ENCODE measurements at regions not wholly inside any gene's neighbourhood (a gene's known extent, or its start where the extent isn't known, plus 50 kb on each side); places are given as distances from the start of the nearest gene placed in this dataset.
A peak's percentile ranks its signal among the peaks of the same experiment; 100 is the strongest.

DNA sequence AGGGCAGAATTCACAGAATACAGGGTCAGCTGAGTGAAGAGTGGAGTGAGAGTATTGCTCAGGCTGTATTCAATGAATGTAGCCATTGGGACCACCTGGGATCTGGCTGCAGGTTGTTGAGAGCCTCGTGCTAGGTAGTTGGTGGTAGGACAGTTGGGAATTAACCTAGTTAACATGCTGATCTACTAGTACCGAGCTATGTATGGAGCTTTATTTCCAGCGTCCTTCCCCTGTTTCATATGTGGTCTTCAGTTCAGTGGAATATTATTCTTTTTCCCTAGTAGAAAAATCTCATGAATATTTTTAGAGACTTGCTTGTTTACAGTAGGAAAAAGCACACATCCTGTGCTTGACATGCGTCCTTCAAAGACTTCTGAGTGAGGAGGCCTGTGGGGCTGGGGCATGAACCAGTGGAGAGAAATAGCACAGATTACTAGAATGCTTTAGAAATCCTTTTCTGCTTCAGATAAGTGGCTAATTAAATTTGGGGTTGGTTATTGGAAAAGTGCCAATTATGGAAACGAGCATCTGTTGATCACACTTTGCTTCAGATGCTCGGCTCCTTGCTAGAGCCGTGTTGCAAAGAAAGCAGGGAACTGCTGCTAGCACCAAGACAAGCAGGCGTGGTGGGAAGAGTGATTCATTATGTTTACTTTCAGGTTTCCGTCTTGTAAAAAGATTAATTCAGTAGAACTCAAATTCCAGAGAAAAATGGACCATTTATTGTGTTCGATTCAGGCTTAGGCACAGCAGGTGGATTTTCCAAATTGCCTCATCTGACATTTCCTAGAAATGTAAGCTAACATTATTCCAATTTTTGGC lies 53.6 kb downstream of the ARF6 start:
- Mint-ChIP-seq H3K27me3 (ENCODE audit: low read depth) (no peaks in the 10 kb centered on the region), H3K27ac (ENCODE audit: unreplicated experiment) (peak overlapping the region; percentile 35), H3K4me1 (ENCODE audit: low read depth) (peaks cover 52% of the 10 kb centered on the region), H3K9me3 (ENCODE audit: low read depth) (peaks cover 2% of the 10 kb centered on the region), H3K36me3 (ENCODE audit: low read depth) (no peaks in the 10 kb centered on the region), H3K4me3 (ENCODE audit: unreplicated experiment) (no peak overlapping the region)
- TF ChIP-seq, protein P1, sequence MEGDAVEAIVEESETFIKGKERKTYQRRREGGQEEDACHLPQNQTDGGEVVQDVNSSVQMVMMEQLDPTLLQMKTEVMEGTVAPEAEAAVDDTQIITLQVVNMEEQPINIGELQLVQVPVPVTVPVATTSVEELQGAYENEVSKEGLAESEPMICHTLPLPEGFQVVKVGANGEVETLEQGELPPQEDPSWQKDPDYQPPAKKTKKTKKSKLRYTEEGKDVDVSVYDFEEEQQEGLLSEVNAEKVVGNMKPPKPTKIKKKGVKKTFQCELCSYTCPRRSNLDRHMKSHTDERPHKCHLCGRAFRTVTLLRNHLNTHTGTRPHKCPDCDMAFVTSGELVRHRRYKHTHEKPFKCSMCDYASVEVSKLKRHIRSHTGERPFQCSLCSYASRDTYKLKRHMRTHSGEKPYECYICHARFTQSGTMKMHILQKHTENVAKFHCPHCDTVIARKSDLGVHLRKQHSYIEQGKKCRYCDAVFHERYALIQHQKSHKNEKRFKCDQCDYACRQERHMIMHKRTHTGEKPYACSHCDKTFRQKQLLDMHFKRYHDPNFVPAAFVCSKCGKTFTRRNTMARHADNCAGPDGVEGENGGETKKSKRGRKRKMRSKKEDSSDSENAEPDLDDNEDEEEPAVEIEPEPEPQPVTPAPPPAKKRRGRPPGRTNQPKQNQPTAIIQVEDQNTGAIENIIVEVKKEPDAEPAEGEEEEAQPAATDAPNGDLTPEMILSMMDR (IDR thresholded peaks at IDR 0.05), result no peak
- DNase-seq (ENCODE audit: low spot score), result no peak

- no peak overlapping the region for H3K27ac Mint-ChIP-seq (ENCODE audit: unreplicated experiment)
- no peaks in the 10 kb centered on the region for H3K36me3 Mint-ChIP-seq (ENCODE audit: low read depth)
- TF ChIP-seq, protein P1 (IDR thresholded peaks at IDR 0.05), result no peak
- H3K4me1 Mint-ChIP-seq (ENCODE audit: low read depth), result peaks cover 50% of the 10 kb centered on the region
- peaks cover 2% of the 10 kb centered on the region for H3K9me3 Mint-ChIP-seq (ENCODE audit: low read depth)
- H3K4me3 Mint-ChIP-seq (ENCODE audit: unreplicated experiment), result no peak overlapping the region
- no peak for DNase-seq (ENCODE audit: low spot score)
- no peaks in the 10 kb centered on the region for H3K27me3 Mint-ChIP-seq (ENCODE audit: low read depth)
These were observed 54.6 kb downstream of the ARF6 start for GRCh38 chr14:49947506-49947905.

DNA sequence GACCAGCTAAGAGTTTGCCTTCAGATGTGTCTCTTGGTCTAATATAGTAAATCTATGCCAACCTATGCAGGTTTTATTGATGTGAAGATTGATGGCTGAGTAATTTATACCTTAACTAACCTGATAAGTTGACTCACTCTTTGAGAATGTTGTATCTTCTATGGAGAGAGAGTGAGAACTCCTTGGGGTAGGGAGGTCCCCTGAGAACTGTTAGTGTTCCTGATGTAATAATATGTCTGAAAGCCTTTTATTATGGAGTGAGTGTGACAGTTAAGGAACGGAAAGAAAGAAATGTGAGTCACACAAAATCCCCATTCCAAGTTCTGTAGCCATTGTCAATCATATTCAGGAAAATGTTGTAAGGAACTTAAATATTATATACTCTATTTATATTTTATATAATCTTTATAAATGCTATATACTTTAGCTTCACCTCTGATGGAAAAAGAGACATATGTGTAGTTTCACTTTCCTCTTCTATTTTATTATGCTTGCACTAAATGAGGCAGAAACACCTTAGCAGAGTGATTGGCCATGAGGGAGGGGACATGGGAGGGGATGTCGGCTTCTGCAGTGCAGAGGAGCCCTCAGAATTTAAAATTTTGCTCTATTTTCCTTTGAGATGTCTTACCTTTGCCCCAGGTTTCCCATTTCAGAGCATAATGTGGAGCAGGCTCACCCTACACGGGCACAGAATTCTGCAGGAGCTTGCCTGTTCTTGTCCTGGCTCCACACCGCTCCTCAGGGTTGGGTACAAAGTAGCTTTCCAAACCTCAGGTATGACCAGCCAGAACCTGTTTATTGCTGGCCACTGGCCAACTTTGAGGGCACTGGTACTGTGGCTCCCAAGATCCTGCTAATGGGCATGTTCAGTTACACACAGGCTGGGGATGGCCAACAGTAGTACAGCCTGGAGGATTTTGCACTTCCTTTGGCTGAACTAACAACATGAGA lies 57.7 kb downstream of the ARF6 start:
- Mint-ChIP-seq H3K27ac (ENCODE audit: unreplicated experiment) (peak overlapping the region; percentile 55), H3K9me3 (ENCODE audit: low read depth) (no peaks in the 10 kb centered on the region), H3K36me3 (ENCODE audit: low read depth) (no peaks in the 10 kb centered on the region), H3K4me3 (ENCODE audit: unreplicated experiment) (no peak overlapping the region), H3K4me1 (ENCODE audit: low read depth) (peaks cover 56% of the 10 kb centered on the region), H3K27me3 (ENCODE audit: low read depth) (no peaks in the 10 kb centered on the region)
- TF ChIP-seq, protein P1 (IDR thresholded peaks at IDR 0.05), result no peak
- DNase-seq (ENCODE audit: low spot score), result no peak

DNA sequence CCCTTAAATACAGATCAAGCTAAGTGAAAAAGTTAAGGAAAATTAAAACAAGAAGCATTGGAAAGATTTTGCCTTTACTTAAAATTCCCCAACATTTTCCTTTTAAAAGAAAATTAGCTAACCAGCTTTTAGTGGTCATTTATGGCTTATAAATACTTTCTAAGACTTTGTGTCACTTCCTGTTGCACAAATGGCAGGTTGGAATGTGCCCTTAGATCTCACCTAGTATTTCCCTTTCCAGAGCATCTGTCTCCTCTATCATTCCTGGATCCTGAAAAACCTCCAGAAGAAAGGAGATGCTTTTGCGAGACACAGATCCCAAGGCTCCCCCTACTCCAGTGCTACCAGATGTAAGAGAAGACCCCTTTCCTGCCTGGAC lies 58.3 kb downstream of the ARF6 start:
- no peak for DNase-seq (ENCODE audit: low spot score)
- H3K4me3 Mint-ChIP-seq (ENCODE audit: unreplicated experiment), result no peak overlapping the region
- TF ChIP-seq, protein P1 (IDR thresholded peaks at IDR 0.05), result no peak
- no peak overlapping the region for H3K27ac Mint-ChIP-seq (ENCODE audit: unreplicated experiment)
- H3K27me3 Mint-ChIP-seq (ENCODE audit: low read depth), result no peaks in the 10 kb centered on the region
- peaks cover 50% of the 10 kb centered on the region for H3K4me1 Mint-ChIP-seq (ENCODE audit: low read depth)
- no peaks in the 10 kb centered on the region for H3K36me3 Mint-ChIP-seq (ENCODE audit: low read depth)
- no peaks in the 10 kb centered on the region for H3K9me3 Mint-ChIP-seq (ENCODE audit: low read depth)

- TF ChIP-seq, protein P1 (IDR thresholded peaks at IDR 0.05), result no peak
- no peak for DNase-seq (ENCODE audit: low spot score)
- no peaks in the 10 kb centered on the region for H3K27me3 Mint-ChIP-seq (ENCODE audit: low read depth)
- no peaks in the 10 kb centered on the region for H3K36me3 Mint-ChIP-seq (ENCODE audit: low read depth)
- no peaks in the 10 kb centered on the region for H3K9me3 Mint-ChIP-seq (ENCODE audit: low read depth)
- peaks cover 44% of the 10 kb centered on the region for H3K4me1 Mint-ChIP-seq (ENCODE audit: low read depth)
- H3K4me3 Mint-ChIP-seq (ENCODE audit: unreplicated experiment), result no peak overlapping the region
- no peak overlapping the region for H3K27ac Mint-ChIP-seq (ENCODE audit: unreplicated experiment)
These were observed 58.9 kb downstream of the ARF6 start for GRCh38 chr14:49951691-49952345.
